Bronchial epithelial cell (primary cell): ENCODE measurements at regions not wholly inside any gene's neighbourhood (a gene's known extent, or its start where the extent isn't known, plus 50 kb on each side); places are given as distances from the start of the nearest gene placed in this dataset.

Experiments
- DNase-seq: peaks from one replicate; pipeline ENCODE4 v3.0.0-alpha.2; 2010; ENCODE audit warnings: low read depth
- FAIRE-seq: peaks from 2 replicates; lab custom pipeline; 2011; peaks lifted over from hg19 to GRCh38; lab: Jason Lieb, UNC
- H3K27me3 ChIP-seq: 2 replicates; pipeline ENCODE4 v1.5.1; 2011; ENCODE audit warnings: low read length; ENCODE audit not compliant: control insufficient read depth, insufficient read depth
- H3K36me3 ChIP-seq: 2 replicates; pipeline ENCODE4 v1.5.1; 2011; ENCODE audit warnings: low read length; ENCODE audit not compliant: control insufficient read depth, insufficient read depth
- H3K4me3 ChIP-seq: 2 replicates; pipeline ENCODE4 v1.5.1; 2011; ENCODE audit warnings: mild to moderate bottlenecking, low read depth, low read length, control low read depth
- TF ChIP-seq, protein P1 (sequence below): IDR thresholded peaks from 2 replicates; pipeline ENCODE4 v1.5.1; 2011; ENCODE audit warnings: mild to moderate bottlenecking, moderate library complexity, low read length, control low read depth, inconsistent platforms; ENCODE audit not compliant: insufficient read depth, severe bottlenecking

DNA sequence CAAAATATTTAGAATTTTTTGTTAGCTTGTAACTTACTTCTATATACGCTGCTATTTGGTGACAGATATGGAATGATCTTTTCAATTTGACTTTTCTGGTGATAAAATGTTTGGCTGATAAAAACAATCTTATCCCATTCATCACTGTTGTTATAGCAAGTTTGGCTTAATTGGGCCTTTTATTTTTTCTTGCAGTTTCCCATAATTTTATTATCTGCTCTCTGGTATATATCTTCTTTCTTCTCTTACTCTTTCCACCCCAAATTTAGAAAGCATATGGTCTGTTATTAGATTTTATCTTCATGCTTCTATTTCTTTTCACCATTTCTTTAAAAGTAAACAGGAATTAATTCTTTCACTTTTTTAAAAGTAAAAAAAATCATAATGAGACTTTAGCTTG, 474.4 kb downstream of the TLE1 start:
- Histone ChIP-seq H3K27me3 (no peaks in the 10 kb centered on the region), H3K4me3 (no peak overlapping the region), H3K36me3 (no peaks in the 10 kb centered on the region)
- DNase-seq: no peak
- FAIRE-seq: no peak
- TF ChIP-seq, protein P1, sequence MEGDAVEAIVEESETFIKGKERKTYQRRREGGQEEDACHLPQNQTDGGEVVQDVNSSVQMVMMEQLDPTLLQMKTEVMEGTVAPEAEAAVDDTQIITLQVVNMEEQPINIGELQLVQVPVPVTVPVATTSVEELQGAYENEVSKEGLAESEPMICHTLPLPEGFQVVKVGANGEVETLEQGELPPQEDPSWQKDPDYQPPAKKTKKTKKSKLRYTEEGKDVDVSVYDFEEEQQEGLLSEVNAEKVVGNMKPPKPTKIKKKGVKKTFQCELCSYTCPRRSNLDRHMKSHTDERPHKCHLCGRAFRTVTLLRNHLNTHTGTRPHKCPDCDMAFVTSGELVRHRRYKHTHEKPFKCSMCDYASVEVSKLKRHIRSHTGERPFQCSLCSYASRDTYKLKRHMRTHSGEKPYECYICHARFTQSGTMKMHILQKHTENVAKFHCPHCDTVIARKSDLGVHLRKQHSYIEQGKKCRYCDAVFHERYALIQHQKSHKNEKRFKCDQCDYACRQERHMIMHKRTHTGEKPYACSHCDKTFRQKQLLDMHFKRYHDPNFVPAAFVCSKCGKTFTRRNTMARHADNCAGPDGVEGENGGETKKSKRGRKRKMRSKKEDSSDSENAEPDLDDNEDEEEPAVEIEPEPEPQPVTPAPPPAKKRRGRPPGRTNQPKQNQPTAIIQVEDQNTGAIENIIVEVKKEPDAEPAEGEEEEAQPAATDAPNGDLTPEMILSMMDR: no peak

DNA sequence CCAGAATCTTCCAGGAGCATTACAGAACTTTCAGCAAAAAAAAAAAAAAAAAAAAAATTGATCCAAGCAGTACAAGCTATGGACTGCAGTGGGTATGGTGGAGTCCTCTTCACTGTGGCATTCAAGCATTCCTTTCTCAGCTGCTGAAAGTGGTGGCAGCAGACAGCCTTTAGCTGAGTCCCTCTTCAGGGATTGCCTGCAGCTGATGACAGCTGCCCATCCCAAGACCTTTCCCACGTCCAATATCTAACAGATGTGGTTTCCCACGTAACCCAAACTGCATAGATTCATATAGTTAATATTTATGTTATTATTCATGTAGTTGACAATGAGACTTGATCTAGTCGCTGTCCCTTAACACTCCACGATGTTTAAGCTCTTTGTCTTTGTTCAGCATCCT, 475.9 kb downstream of the TLE1 start:
- FAIRE-seq (no peak), DNase-seq (no peak)
- TF ChIP-seq, protein P1: no peak

DNA sequence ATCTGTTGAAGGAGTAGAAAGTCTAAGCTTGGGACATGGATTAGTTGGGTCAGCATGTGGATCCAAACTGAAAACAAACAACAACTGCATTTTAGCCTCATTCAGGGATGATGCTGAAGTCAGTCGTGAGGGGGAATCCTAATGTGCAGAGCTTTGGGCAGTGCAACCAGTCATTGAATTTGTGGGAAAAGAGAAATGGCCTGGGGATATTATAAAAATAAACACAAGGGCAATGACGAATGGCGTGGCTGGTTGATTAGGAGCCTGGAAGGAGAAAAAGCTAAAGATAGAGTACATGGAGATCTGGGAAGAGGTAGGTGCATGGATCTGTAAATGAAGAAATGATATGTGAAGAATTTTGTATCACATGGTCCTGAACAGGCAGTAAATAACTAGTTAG, 477.6 kb downstream of the TLE1 start:
- H3K4me3 ChIP-seq: no peak overlapping the region
- DNase-seq: no peak
- no peaks in the 10 kb centered on the region for H3K27me3 ChIP-seq
- H3K36me3 ChIP-seq: no peaks in the 10 kb centered on the region
- FAIRE-seq: no peak
- TF ChIP-seq, protein P1: no peak

More for the DNA sequence above, 475.9 kb downstream of the TLE1 start:
- H3K27me3 ChIP-seq: no peaks in the 10 kb centered on the region
- no peaks in the 10 kb centered on the region for H3K36me3 ChIP-seq
- H3K4me3 ChIP-seq: no peak overlapping the region

DNA sequence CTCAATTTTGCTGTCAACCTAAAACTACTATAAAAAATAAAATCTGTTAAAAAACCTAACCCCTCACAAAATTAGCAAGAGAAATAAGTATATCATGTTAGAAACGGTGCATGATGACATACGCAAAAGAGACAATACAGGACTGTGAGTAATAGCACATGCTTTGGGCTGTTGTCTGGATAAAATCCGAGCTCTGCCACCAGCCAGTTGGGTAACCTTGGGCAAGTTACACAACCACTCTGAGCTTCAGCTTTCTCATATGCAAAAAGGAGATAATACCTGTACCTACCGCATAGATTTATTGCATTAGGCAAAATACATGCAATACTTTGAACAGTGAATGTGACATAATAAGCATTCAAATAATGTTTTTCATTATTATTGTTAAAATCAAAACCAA, 481.7 kb downstream of the TLE1 start:
- TF ChIP-seq, protein P1: no peak
- Histone ChIP-seq H3K36me3 (no peaks in the 10 kb centered on the region), H3K4me3 (no peak overlapping the region), H3K27me3 (no peaks in the 10 kb centered on the region)
- peak; percentile 14 for DNase-seq
- no peak for FAIRE-seq

DNA sequence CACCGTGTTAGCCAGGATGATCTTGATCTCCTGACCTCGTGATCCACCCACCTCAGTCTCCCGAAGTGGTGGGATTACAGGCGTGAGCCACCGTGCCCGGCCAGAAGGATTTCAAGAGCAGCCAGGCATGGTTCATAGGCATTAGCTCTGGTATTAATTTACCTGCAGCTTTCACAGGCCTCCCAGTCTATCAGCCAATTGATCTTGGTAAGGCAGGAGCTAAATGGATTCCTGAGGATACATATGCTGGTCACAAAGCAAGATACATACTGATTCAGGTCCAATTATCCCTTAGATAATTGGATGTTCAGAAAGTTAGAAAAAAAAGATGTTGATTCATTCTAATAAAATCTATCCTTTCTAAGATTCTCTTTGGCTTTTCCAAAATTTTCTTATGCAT, 487.1 kb downstream of the TLE1 start:
- no peak for FAIRE-seq

DNA sequence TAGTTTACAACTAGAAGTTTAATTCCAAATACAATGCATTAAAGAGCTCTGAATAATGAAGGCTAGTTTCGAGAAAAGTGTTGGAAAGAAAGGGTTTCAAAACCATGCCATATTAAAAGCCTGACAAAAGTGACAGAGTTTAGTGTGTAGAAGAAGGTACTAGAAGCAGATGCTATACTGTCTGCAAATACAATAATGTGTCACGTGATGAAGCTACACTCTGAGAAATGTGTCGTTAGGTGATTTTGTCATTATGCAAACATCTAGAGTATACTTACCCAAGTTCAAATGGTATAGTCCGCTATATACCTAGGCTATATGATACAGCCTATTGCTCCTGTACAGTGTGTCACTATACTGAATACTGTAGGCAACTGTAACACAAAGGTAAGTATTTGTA, 494.1 kb downstream of the TLE1 start:
- Histone ChIP-seq H3K4me3 (no peak overlapping the region), H3K36me3 (no peaks in the 10 kb centered on the region), H3K27me3 (no peaks in the 10 kb centered on the region)
- DNase-seq (no peak), FAIRE-seq (no peak)
- TF ChIP-seq, protein P1: no peak

More for the DNA sequence above, 487.1 kb downstream of the TLE1 start:
- TF ChIP-seq, protein P1: no peak
- H3K36me3 ChIP-seq: no peaks in the 10 kb centered on the region
- H3K27me3 ChIP-seq: no peaks in the 10 kb centered on the region
- DNase-seq: no peak
- H3K4me3 ChIP-seq: no peak overlapping the region
